ENCODE measurements at regions not wholly inside any gene's neighbourhood (a gene's known extent, or its start where the extent isn't known, plus 50 kb on each side); places are given as distances from the start of the nearest gene placed in this dataset.

- Histone ChIP-seq H3K4me3 (replicated peaks in 1 of 3) (no peak overlapping the region), H3K4me1 (peaks cover 0 to 18% of the 10 kb centered on the region in 2 donors), H3K27ac (peak overlapping the region; percentile 52 to 62 (median 56)), H3K27me3 (no peaks in the 10 kb centered on the region), H3K36me3 (no peaks in the 10 kb centered on the region), H3K9me3 (no peaks in the 10 kb centered on the region)
- intact Hi-C loops (cut with DNase I), result no loop called here
- no peak for DNase-seq
- 33 to 39% methylated on average over 3 of the region's 3 CpGs for WGBS, 2 donors
- TF ChIP-seq CTCF (IDR thresholded peaks at IDR 0.05) (no peak), POLR2A (IDR thresholded peaks at IDR 0.05) (no peak)
These were observed 72.7 kb upstream of the ABI3BP start for GRCh38 chr3:101065962-101066361.

DNA sequence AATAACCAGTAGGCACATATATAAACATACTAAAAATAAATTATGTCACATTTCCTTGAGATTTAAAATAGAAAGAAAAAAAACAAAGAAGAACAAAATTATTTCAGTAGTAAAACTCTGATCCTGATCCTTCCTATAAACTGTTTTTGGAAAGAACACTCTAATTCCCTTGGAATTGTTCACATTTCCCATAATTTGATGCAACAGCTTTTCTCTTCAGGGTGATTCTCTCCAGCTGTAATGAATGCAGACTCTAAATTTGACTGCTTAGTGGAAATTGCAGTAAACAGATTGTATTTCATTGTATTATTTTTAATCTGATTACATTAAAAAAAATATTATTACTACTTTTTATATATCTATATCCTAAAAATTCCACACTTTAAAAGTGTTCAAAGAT is 70.2 kb upstream of the ABI3BP start:
- peaks cover 0 to 18% of the 10 kb centered on the region in 2 donors for H3K4me1 ChIP-seq
- no peaks in the 10 kb centered on the region for H3K27me3 ChIP-seq
- no peaks in the 10 kb centered on the region for H3K36me3 ChIP-seq
- no peaks in the 10 kb centered on the region for H3K9me3 ChIP-seq
- no peak overlapping the region for H3K4me3 ChIP-seq (replicated peaks in 1 of 3)
- TF ChIP-seq POLR2A (IDR thresholded peaks at IDR 0.05), result no peak
- TF ChIP-seq CTCF (IDR thresholded peaks at IDR 0.05), result no peak
- no peak for DNase-seq
- no peak overlapping the region for H3K27ac ChIP-seq
- intact Hi-C loops (cut with DNase I), result no loop called here

DNA sequence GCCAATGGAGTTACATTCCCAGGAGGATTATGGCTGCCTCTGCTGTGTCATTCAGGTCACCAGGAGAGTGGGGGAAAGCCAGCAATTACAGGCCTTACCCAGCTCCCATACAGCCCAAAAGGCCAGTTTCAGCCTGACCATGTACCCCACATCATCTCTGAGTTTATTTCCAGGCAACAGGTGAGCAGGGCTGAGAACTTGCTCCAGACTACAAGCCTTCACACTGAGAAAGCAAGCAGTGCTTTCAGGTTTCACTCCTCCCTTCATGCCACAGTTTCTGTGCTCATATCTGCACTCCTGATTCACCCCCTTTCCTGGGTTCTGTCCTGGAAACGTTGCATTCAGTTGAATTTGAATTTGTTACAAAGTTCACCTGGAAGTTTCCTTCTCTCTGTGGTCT is 68.1 kb upstream of the ABI3BP start:
- Histone ChIP-seq H3K27me3 (no peaks in the 10 kb centered on the region), H3K4me3 (replicated peaks in 1 of 3) (no peak overlapping the region), H3K36me3 (no peaks in the 10 kb centered on the region), H3K9me3 (no peaks in the 10 kb centered on the region), H3K4me1 (peaks cover 0 to 11% of the 10 kb centered on the region in 2 donors), H3K27ac (no peak overlapping the region)
- WGBS, 2 donors, result 53 to 62% methylated on average over 1 of the region's 1 CpG
- intact Hi-C loops (cut with DNase I), result no loop called here
- TF ChIP-seq POLR2A (IDR thresholded peaks at IDR 0.05) (no peak), CTCF (IDR thresholded peaks at IDR 0.05) (no peak)
- no peak for DNase-seq

DNA sequence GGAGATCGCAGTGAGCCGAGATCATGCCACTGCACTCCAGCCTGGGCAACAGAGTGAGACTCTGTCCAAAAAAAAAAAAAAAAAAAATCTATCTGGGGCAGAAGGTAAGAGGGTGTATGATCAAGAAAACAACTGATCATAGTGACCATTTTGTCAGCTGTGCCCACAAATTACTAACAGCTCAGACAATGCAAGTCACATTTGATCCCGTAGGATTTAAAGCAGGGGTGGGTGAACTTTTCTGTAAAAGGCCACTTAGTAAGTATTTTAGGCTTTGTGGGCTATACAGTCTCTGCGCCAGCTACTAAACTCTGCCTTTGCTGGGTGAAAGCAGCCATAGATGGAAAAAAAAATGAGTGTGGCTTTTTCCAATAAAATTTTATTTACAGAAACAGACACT is 57.6 kb upstream of the ABI3BP start:
- Histone ChIP-seq H3K27ac (no peak overlapping the region), H3K4me1 (no peaks in the 10 kb centered on the region), H3K4me3 (replicated peaks in 1 of 3) (no peak overlapping the region), H3K27me3 (no peaks in the 10 kb centered on the region), H3K36me3 (no peaks in the 10 kb centered on the region), H3K9me3 (no peaks in the 10 kb centered on the region)
- WGBS, 2 donors, result 92% methylated on average over 4 of the region's 4 CpGs
- TF ChIP-seq POLR2A (IDR thresholded peaks at IDR 0.05) (no peak), CTCF (IDR thresholded peaks at IDR 0.05) (no peak)
- intact Hi-C loops (cut with DNase I), result no loop called here
- no peak for DNase-seq

DNA sequence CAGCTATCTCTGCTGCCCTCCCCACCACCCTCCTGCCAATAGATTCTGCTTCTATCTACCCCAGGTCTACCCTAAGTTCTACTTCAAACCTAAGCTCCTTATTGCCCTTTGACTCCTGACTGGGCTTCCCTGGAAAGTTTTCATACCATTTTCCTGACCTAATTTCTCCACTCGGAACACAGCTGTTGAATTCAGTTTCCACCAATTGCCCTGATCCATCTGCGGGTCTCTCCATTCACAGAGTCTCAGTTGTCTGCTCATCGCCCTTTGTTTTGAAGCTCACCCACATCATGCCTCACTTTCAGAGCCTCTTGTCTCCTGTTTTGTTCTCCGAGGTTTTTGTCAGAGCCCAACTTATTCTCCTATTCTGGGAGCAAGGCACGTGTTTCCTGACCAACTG is 56.8 kb upstream of the ABI3BP start:
- TF ChIP-seq POLR2A (IDR thresholded peaks at IDR 0.05) (no peak), CTCF (IDR thresholded peaks at IDR 0.05) (no peak)
- Histone ChIP-seq H3K4me1 (no peaks in the 10 kb centered on the region), H3K9me3 (no peaks in the 10 kb centered on the region), H3K27ac (no peak overlapping the region), H3K4me3 (replicated peaks in 1 of 3) (no peak overlapping the region), H3K36me3 (no peaks in the 10 kb centered on the region), H3K27me3 (no peaks in the 10 kb centered on the region)
- intact Hi-C loops (cut with DNase I), result no loop called here
- DNase-seq, result no peak
- WGBS, 2 donors, result 93% methylated on average over 5 of the region's 5 CpGs

Measured in thyroid gland (tissue), 4 donors.